ENCODE measurements at regions not wholly inside any gene's neighbourhood (a gene's known extent, or its start where the extent isn't known, plus 50 kb on each side); places are given as distances from the start of the nearest gene placed in this dataset.
"Not testable (repeated sequence)": the region's sequence is repeated elsewhere in the genome, so short reads cannot be mapped to it uniquely, and the experiment has no call there.

GRCh38 chr1:232430467-232430866 lies 199.5 kb downstream of the SIPA1L2 start:
- Mint-ChIP-seq H3K4me1 (ENCODE audit: low read depth) (no peaks in the 10 kb centered on the region), H3K9me3 (no peaks in the 10 kb centered on the region), H3K27ac (no peak overlapping the region), H3K36me3 (ENCODE audit: low read depth) (no peaks in the 10 kb centered on the region), H3K27me3 (ENCODE audit: low read depth) (no peaks in the 10 kb centered on the region), H3K4me3 (no peak overlapping the region)
- DNase-seq (ENCODE audit: low spot score) = no peak

GRCh38 chr1:232428786-232429530 lies 201.0 kb downstream of the SIPA1L2 start:
- H3K4me3 Mint-ChIP-seq = no peak overlapping the region

GRCh38 chr1:232428036-232428645 lies 201.8 kb downstream of the SIPA1L2 start:
- no peak for DNase-seq (ENCODE audit: low spot score)
- Mint-ChIP-seq H3K36me3 (ENCODE audit: low read depth) (no peaks in the 10 kb centered on the region), H3K27me3 (ENCODE audit: low read depth) (peaks cover 3% of the 10 kb centered on the region), H3K4me1 (ENCODE audit: low read depth) (no peaks in the 10 kb centered on the region), H3K27ac (no peak overlapping the region), H3K4me3 (no peak overlapping the region), H3K9me3 (no peaks in the 10 kb centered on the region)

More at GRCh38 chr1:232428786-232429530, 201.0 kb downstream of the SIPA1L2 start:
- no peaks in the 10 kb centered on the region for H3K4me1 Mint-ChIP-seq (ENCODE audit: low read depth)
- DNase-seq (ENCODE audit: low spot score) = no peak
- peaks cover 3% of the 10 kb centered on the region for H3K27me3 Mint-ChIP-seq (ENCODE audit: low read depth)
- H3K9me3 Mint-ChIP-seq = no peaks in the 10 kb centered on the region
- H3K27ac Mint-ChIP-seq = no peak overlapping the region
- no peaks in the 10 kb centered on the region for H3K36me3 Mint-ChIP-seq (ENCODE audit: low read depth)

- Mint-ChIP-seq H3K27ac (no peak overlapping the region), H3K27me3 (ENCODE audit: low read depth) (peaks cover 3% of the 10 kb centered on the region), H3K36me3 (ENCODE audit: low read depth) (no peaks in the 10 kb centered on the region), H3K4me3 (no peak overlapping the region), H3K9me3 (no peaks in the 10 kb centered on the region), H3K4me1 (ENCODE audit: low read depth) (peaks cover 6% of the 10 kb centered on the region)
- DNase-seq (ENCODE audit: low spot score) = no peak
These were observed 203.1 kb downstream of the SIPA1L2 start for GRCh38 chr1:232426801-232427200.

GRCh38 chr1:232425421-232425820 lies 204.5 kb downstream of the SIPA1L2 start:
- no peak overlapping the region for H3K27ac Mint-ChIP-seq
- H3K27me3 Mint-ChIP-seq (ENCODE audit: low read depth) = peaks cover 3% of the 10 kb centered on the region
- H3K9me3 Mint-ChIP-seq = no peaks in the 10 kb centered on the region
- no peak for DNase-seq (ENCODE audit: low spot score)
- peaks cover 12% of the 10 kb centered on the region for H3K4me1 Mint-ChIP-seq (ENCODE audit: low read depth)
- no peaks in the 10 kb centered on the region for H3K36me3 Mint-ChIP-seq (ENCODE audit: low read depth)
- H3K4me3 Mint-ChIP-seq = no peak overlapping the region

GRCh38 chr1:232423591-232423990 lies 206.3 kb downstream of the SIPA1L2 start:
- no peak overlapping the region for H3K27ac Mint-ChIP-seq
- no peak for DNase-seq (ENCODE audit: low spot score)
- peaks cover 3% of the 10 kb centered on the region for H3K27me3 Mint-ChIP-seq (ENCODE audit: low read depth)
- H3K4me3 Mint-ChIP-seq = no peak overlapping the region
- H3K36me3 Mint-ChIP-seq (ENCODE audit: low read depth) = no peaks in the 10 kb centered on the region
- H3K9me3 Mint-ChIP-seq = no peaks in the 10 kb centered on the region
- H3K4me1 Mint-ChIP-seq (ENCODE audit: low read depth) = peaks cover 12% of the 10 kb centered on the region

GRCh38 chr1:232422898-232423297 lies 207.0 kb downstream of the SIPA1L2 start:
- Mint-ChIP-seq H3K27me3 (ENCODE audit: low read depth) (peaks cover 3% of the 10 kb centered on the region), H3K36me3 (ENCODE audit: low read depth) (no peaks in the 10 kb centered on the region), H3K9me3 (no peaks in the 10 kb centered on the region), H3K4me1 (ENCODE audit: low read depth) (peaks cover 12% of the 10 kb centered on the region), H3K27ac (no peak overlapping the region), H3K4me3 (no peak overlapping the region)
- no peak for DNase-seq (ENCODE audit: low spot score)

GRCh38 chr1:232422098-232422497 lies 207.8 kb downstream of the SIPA1L2 start:
- H3K27ac Mint-ChIP-seq = no peak overlapping the region
- H3K4me3 Mint-ChIP-seq = no peak overlapping the region
- H3K27me3 Mint-ChIP-seq (ENCODE audit: low read depth) = peaks cover 3% of the 10 kb centered on the region
- H3K9me3 Mint-ChIP-seq = no peaks in the 10 kb centered on the region
- no peaks in the 10 kb centered on the region for H3K36me3 Mint-ChIP-seq (ENCODE audit: low read depth)
- DNase-seq (ENCODE audit: low spot score) = no peak
- peaks cover 12% of the 10 kb centered on the region for H3K4me1 Mint-ChIP-seq (ENCODE audit: low read depth)

GRCh38 chr1:232421143-232421796 lies 208.7 kb downstream of the SIPA1L2 start:
- Mint-ChIP-seq H3K9me3 (no peaks in the 10 kb centered on the region), H3K36me3 (ENCODE audit: low read depth) (no peaks in the 10 kb centered on the region)

GRCh38 chr1:232417636-232418248 lies 212.2 kb downstream of the SIPA1L2 start:
- no peaks in the 10 kb centered on the region for H3K36me3 Mint-ChIP-seq (ENCODE audit: low read depth)
- H3K27ac Mint-ChIP-seq = no peak overlapping the region
- H3K27me3 Mint-ChIP-seq (ENCODE audit: low read depth) = no peaks in the 10 kb centered on the region
- no peak overlapping the region for H3K4me3 Mint-ChIP-seq
- DNase-seq (ENCODE audit: low spot score) = no peak
- no peaks in the 10 kb centered on the region for H3K9me3 Mint-ChIP-seq
- H3K4me1 Mint-ChIP-seq (ENCODE audit: low read depth) = peaks cover 12% of the 10 kb centered on the region

More at GRCh38 chr1:232421143-232421796, 208.7 kb downstream of the SIPA1L2 start:
- no peak overlapping the region for H3K4me3 Mint-ChIP-seq
- H3K27me3 Mint-ChIP-seq (ENCODE audit: low read depth) = peaks cover 3% of the 10 kb centered on the region
- DNase-seq (ENCODE audit: low spot score) = no peak
- no peak overlapping the region for H3K27ac Mint-ChIP-seq
- peaks cover 12% of the 10 kb centered on the region for H3K4me1 Mint-ChIP-seq (ENCODE audit: low read depth)

- Mint-ChIP-seq H3K9me3 (no peaks in the 10 kb centered on the region), H3K27ac (no peak overlapping the region), H3K4me3 (no peak overlapping the region), H3K36me3 (ENCODE audit: low read depth) (no peaks in the 10 kb centered on the region), H3K27me3 (ENCODE audit: low read depth) (no peaks in the 10 kb centered on the region), H3K4me1 (ENCODE audit: low read depth) (peaks cover under 1% of the 10 kb centered on the region)
- DNase-seq (ENCODE audit: low spot score) = no peak
These were observed 213.8 kb downstream of the SIPA1L2 start for GRCh38 chr1:232416026-232416568.

- not testable (repeated sequence) for H3K27me3 Mint-ChIP-seq (ENCODE audit: low read depth); DNase-seq (ENCODE audit: low spot score); H3K4me3 Mint-ChIP-seq; H3K27ac Mint-ChIP-seq; H3K36me3 Mint-ChIP-seq (ENCODE audit: low read depth); H3K9me3 Mint-ChIP-seq; H3K4me1 Mint-ChIP-seq (ENCODE audit: low read depth)
These were observed 214.5 kb downstream of the SIPA1L2 start for GRCh38 chr1:232415481-232415880.

- Mint-ChIP-seq H3K27ac (no peak overlapping the region), H3K27me3 (ENCODE audit: low read depth) (no peaks in the 10 kb centered on the region), H3K4me1 (ENCODE audit: low read depth) (no peaks in the 10 kb centered on the region), H3K9me3 (peaks cover 5% of the 10 kb centered on the region), H3K4me3 (no peak overlapping the region), H3K36me3 (ENCODE audit: low read depth) (no peaks in the 10 kb centered on the region)
- DNase-seq (ENCODE audit: low spot score) = no peak
These were observed 215.8 kb downstream of the SIPA1L2 start for GRCh38 chr1:232414100-232414499.

- no peak overlapping the region for H3K27ac Mint-ChIP-seq
- DNase-seq (ENCODE audit: low spot score) = no peak
These were observed 216.3 kb downstream of the SIPA1L2 start for GRCh38 chr1:232413674-232414073.

More at GRCh38 chr1:232413674-232414073, 216.3 kb downstream of the SIPA1L2 start:
- H3K36me3 Mint-ChIP-seq (ENCODE audit: low read depth) = no peaks in the 10 kb centered on the region
- H3K9me3 Mint-ChIP-seq = peaks cover 5% of the 10 kb centered on the region
- no peak overlapping the region for H3K4me3 Mint-ChIP-seq
- no peaks in the 10 kb centered on the region for H3K27me3 Mint-ChIP-seq (ENCODE audit: low read depth)
- no peaks in the 10 kb centered on the region for H3K4me1 Mint-ChIP-seq (ENCODE audit: low read depth)

Measured in T-helper 2 cell treated with Interferon-gamma antibody and Interleukin-4, amounts not matched to agents 5 μg/mL and 100 μg/mL, for 36 hours (primary cell).